AG10803 (cell line): ENCODE measurements at regions not wholly inside any gene's neighbourhood (a gene's known extent, or its start where the extent isn't known, plus 50 kb on each side); places are given as distances from the start of the nearest gene placed in this dataset.

Experiments
- DNase-seq: peaks from one replicate; pipeline ENCODE4 v3.0.0; 2010; ENCODE audit warnings: low read depth
- H3K4me3 ChIP-seq: 2 replicates; pipeline ENCODE4 v1.5.1; 2011; ENCODE audit warnings: mild to moderate bottlenecking, low read length, control low read depth
- CTCF ChIP-seq: conservative IDR thresholded peaks from 2 replicates; pipeline ENCODE4 v1.5.1; 2011; ENCODE audit warnings: mild to moderate bottlenecking, low read length, control low read depth, inconsistent platforms

DNA sequence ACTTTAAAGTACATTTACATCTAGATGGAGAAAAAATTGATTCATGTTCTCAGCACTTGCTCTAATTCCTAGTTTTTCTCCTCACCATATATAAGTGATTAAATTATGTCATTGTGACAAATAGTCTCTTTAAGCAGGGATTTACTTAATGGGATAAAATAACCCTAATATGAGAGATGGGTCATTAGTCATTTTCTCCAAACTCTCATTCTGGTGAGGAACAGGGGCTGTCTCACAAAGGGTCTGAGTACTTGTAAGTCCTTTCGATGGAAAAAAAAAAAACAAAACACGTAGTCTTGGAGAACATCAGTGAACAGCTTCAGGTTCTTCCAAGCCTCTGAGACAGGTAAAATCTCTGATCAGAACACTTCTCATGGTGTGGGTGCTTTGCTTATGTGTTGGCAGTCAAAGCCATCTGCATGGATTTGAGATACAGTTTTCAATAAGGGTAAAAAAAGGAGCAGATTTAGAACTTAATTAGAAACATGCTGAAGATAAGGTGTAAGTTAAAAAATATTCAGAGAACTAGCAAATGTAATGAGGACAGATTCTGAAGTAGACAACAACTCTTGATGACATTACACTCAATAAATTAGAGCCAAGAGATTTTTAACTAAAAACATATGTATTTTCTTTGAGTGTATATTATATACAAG is 1668.9 kb upstream of the MIR17HG start:
- DNase-seq, result no peak
- no peak overlapping the region for H3K4me3 ChIP-seq
- no peak for TF ChIP-seq CTCF

GRCh38 chr13:89684896-89685295 is 1662.6 kb upstream of the MIR17HG start:
- no peak overlapping the region for H3K4me3 ChIP-seq
- no peak for TF ChIP-seq CTCF
- no peak for DNase-seq

DNA sequence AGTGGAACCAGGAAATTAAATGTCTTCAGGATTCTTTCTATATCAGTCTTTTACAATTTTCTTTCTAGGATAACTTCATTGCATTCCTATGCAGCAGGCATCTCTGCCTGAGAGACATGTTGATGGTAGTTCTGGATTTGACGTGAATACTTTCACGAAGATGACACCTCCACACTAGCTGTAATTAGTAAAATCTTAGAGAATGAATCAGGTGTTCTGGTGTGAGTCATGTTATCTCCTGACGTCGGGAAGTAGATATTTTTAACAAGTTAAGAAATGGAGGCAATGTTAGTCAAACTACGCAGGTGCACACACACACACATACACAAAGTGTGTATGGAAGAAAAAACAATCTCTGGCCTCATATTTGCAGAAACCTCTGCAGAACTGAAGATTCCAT is 1661.3 kb upstream of the MIR17HG start:
- DNase-seq, result no peak
- no peak for TF ChIP-seq CTCF
- H3K4me3 ChIP-seq, result no peak overlapping the region

DNA sequence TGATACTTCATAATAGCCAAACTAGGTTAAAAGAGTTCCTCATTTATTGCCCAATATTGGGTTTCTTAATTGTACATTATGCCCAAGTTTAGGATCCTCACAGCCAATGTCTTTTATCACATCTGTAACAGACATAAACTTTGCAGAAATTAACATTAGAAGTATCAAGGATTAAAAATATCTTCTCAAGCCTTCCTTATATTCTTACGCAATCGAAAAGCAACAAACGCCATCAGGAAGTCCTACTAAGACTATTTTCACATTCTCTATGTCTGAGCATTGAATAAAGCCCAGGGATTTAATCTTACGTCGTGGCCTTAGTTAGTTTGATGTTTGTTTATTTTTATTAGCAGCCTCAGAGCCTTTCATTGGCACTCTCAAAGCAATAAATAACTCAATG is 1660.4 kb upstream of the MIR17HG start:
- no peak for DNase-seq
- no peak for TF ChIP-seq CTCF
- H3K4me3 ChIP-seq, result no peak overlapping the region

DNA sequence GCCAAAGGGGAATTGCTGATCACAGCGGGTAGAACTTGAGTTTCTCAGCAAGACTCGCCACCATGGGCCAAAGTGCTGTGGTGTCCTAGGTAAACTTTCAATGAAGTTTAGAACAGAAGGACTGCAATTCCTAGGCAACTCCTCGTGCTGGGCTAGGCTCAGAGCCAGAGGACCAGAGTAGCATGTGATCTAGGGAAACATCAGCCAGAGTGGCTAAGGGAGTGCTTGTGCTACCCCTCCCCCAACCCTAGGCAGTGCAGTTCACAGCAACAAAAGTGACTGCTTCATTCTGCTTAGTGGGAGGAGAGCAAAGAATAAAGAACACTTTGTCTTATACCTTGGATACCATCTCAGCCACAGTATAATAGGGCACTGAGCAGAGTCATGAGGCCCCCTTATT is 1658.6 kb upstream of the MIR17HG start:
- H3K4me3 ChIP-seq, result no peak overlapping the region
- no peak for DNase-seq
- TF ChIP-seq CTCF, result no peak

DNA sequence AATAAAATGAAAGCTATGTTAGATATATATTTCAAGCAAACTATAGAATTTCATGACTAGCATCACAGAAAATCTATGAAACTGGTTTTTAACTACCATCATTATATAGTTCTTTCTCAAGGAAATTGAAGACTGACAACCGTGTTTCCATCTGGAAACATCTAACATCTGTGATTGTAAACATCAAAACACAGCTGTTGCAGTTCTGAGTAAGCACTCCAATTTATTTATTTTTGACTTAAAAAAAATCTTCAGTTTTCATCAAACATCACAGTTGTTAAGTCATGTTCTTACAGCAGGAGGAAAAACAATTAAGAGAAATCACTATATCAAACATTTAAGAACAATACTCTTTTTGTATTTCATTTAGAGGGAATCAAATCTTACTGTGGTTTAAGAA is 1653.0 kb upstream of the MIR17HG start:
- TF ChIP-seq CTCF, result no peak
- DNase-seq, result no peak
- no peak overlapping the region for H3K4me3 ChIP-seq

DNA sequence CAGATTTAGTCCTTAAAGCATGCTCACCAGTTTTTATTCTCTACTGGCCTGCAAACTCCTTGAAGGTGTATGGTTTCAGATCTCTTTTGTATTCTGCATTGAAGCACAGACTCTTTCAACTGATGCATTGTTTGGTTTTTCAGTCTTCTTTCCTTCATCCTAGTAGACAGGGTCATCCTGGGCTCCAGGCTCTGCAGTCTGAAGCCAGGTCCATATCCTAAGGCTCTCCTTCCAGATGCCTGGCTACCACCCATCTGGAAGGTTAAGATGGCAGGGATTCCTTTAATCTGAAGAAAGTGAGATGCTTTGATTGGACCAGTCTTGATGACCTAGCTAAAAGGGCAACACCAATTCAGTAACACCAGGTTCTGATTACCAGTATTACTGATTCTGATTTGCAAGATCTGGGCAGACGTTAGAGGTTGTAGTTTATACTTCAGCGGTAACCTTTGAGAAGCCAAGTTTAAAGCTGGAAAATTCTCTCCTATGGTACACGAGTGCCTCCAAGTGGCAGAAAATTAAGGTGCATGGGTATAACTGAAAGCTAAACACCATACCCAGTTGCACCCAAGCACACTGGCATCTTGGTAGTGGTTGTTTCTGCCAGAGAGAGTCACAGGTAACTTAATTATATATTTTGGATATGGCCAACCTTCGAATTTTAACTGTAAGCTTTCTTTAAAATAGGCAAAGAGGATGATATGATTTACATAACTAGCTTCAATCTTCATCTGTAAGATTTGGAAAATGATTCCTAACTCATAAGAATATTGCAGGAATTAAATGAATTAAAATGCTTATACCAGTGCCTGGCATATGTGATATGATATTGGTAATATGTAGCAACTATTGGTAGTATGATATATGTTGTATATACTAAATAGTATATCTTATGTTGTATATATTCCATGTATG is 1651.9 kb upstream of the MIR17HG start:
- H3K4me3 ChIP-seq, result no peak overlapping the region
- peak; percentile 8 for DNase-seq
- TF ChIP-seq CTCF, result peak; percentile 61
